ENCODE measurements at regions not wholly inside any gene's neighbourhood (a gene's known extent, or its start where the extent isn't known, plus 50 kb on each side); places are given as distances from the start of the nearest gene placed in this dataset.

DNA sequence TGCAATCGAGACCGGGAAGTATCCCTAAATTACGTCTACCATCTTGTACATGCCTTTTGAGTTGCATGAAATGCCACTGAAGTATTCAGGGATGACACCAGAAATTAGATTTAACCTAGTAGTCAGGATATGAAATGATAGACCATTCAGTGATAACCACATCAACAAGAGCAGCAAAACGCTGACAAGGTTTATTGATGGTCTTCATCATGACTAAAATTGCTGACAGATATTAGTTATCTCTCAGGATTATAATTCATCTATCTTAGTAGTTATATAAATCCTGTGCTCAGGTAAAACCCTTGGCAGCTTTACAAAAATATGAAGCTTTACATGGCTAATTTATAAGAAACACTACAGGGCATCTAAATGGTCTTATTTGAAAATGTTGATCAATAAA lies 1104.7 kb downstream of the EFNA5 start:
- Histone ChIP-seq H3K36me3 (ENCODE audit: control insufficient read depth, insufficient read depth, low read length) (no peaks in the 10 kb centered on the region), H3K27me3 (ENCODE audit: control insufficient read depth, insufficient read depth, low read length) (no peaks in the 10 kb centered on the region), H3K4me3 (ENCODE audit: low read depth, low read length) (no peak overlapping the region)
- TF ChIP-seq, protein P1, sequence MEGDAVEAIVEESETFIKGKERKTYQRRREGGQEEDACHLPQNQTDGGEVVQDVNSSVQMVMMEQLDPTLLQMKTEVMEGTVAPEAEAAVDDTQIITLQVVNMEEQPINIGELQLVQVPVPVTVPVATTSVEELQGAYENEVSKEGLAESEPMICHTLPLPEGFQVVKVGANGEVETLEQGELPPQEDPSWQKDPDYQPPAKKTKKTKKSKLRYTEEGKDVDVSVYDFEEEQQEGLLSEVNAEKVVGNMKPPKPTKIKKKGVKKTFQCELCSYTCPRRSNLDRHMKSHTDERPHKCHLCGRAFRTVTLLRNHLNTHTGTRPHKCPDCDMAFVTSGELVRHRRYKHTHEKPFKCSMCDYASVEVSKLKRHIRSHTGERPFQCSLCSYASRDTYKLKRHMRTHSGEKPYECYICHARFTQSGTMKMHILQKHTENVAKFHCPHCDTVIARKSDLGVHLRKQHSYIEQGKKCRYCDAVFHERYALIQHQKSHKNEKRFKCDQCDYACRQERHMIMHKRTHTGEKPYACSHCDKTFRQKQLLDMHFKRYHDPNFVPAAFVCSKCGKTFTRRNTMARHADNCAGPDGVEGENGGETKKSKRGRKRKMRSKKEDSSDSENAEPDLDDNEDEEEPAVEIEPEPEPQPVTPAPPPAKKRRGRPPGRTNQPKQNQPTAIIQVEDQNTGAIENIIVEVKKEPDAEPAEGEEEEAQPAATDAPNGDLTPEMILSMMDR (IDR thresholded peaks at IDR 0.05; ENCODE audit: insufficient read depth, low read length, poor library complexity, severe bottlenecking), result no peak
- DNase-seq (ENCODE audit: low read depth), result no peak

DNA sequence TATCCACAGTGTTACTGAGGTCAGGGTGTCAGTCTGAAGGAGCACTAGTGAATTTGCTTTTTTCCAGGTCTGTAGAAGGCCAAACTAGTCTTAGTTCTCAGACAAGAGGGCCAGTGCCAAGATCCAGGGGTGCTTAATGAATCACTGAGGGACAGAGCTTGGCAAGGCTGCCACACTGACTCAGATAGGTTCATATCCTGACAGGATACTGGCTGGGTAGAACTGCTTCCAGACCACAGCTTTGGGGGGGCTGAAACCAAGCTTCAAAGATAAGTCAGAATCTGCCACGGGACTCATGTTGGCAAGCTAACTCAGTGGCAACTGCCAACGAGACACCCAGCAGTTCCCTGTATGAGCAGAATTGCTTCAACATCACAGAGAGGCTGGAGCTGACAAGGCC lies 1125.4 kb downstream of the EFNA5 start:
- H3K36me3 ChIP-seq (ENCODE audit: control insufficient read depth, insufficient read depth, low read length), result no peaks in the 10 kb centered on the region
- H3K4me3 ChIP-seq (ENCODE audit: low read depth, low read length), result no peak overlapping the region
- no peaks in the 10 kb centered on the region for H3K27me3 ChIP-seq (ENCODE audit: control insufficient read depth, insufficient read depth, low read length)
- no peak for DNase-seq (ENCODE audit: low read depth)
- TF ChIP-seq, protein P1 (IDR thresholded peaks at IDR 0.05; ENCODE audit: insufficient read depth, low read length, poor library complexity, severe bottlenecking), result no peak

DNA sequence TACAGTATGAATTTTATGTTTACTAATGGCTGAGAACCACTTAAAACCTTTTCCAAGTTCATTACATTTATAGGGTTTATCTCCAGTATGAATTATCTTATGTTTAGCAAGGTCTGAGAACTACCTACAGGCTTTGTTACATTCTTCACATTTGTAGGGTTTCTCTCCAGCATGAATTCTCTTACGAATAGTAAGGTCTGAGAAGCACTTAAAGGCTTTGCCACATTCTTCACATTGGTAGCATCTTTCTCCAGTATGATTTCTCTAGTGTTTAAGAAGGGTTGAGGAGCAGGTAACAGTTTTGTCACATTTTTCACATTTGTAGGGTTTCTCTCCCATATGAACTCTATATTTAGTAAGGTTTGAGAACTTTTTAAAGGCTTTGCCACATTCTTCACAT lies 1127.4 kb downstream of the EFNA5 start:
- no peaks in the 10 kb centered on the region for H3K27me3 ChIP-seq (ENCODE audit: control insufficient read depth, insufficient read depth, low read length)
- no peak for DNase-seq (ENCODE audit: low read depth)
- no peaks in the 10 kb centered on the region for H3K36me3 ChIP-seq (ENCODE audit: control insufficient read depth, insufficient read depth, low read length)
- TF ChIP-seq, protein P1 (IDR thresholded peaks at IDR 0.05; ENCODE audit: insufficient read depth, low read length, poor library complexity, severe bottlenecking), result no peak
- no peak overlapping the region for H3K4me3 ChIP-seq (ENCODE audit: low read depth, low read length)

DNA sequence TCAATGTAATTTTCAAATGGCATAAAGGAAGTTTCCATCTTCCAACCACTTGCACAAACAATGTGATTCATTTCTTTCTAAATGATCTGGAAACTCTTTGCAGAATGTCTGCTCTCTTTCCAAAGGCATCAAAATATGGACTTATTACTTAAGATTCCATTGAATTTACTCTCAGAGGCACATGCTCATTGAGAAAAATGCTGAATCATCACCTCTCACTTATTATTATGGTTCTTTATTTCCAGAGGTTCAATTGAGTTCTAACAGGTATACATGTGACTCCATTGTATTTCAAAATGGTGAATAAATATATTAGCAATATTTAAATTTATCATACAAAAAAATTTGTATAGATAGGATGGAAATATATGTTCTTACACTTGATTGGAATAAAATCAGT lies 1140.6 kb downstream of the EFNA5 start:
- TF ChIP-seq, protein P1 (IDR thresholded peaks at IDR 0.05; ENCODE audit: insufficient read depth, low read length, poor library complexity, severe bottlenecking), result no peak
- DNase-seq (ENCODE audit: low read depth), result no peak
- Histone ChIP-seq H3K27me3 (ENCODE audit: control insufficient read depth, insufficient read depth, low read length) (no peaks in the 10 kb centered on the region), H3K36me3 (ENCODE audit: control insufficient read depth, insufficient read depth, low read length) (no peaks in the 10 kb centered on the region), H3K4me3 (ENCODE audit: low read depth, low read length) (no peak overlapping the region)

DNA sequence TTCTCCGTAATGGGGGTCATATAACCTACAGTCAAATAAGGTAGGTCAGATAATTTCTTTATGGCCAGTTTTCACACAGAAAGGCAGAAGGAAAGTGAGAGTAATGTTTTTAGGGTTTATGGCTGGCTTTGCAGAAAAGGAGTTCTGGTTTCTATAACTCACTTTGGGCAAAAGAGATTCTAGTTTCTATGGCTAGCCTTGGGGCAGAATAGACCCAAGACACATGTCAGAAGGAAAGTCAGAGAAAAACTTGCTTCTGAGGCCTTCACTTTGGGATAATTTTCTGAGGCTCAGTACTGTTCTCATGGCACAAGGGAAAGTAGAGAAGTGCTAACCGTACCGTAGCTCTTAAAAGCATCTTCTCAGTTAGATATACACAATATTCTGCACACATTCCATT lies 1145.3 kb downstream of the EFNA5 start:
- no peak for DNase-seq (ENCODE audit: low read depth)
- TF ChIP-seq, protein P1 (IDR thresholded peaks at IDR 0.05; ENCODE audit: insufficient read depth, low read length, poor library complexity, severe bottlenecking), result no peak
- Histone ChIP-seq H3K36me3 (ENCODE audit: control insufficient read depth, insufficient read depth, low read length) (no peaks in the 10 kb centered on the region), H3K4me3 (ENCODE audit: low read depth, low read length) (no peak overlapping the region), H3K27me3 (ENCODE audit: control insufficient read depth, insufficient read depth, low read length) (no peaks in the 10 kb centered on the region)

DNA sequence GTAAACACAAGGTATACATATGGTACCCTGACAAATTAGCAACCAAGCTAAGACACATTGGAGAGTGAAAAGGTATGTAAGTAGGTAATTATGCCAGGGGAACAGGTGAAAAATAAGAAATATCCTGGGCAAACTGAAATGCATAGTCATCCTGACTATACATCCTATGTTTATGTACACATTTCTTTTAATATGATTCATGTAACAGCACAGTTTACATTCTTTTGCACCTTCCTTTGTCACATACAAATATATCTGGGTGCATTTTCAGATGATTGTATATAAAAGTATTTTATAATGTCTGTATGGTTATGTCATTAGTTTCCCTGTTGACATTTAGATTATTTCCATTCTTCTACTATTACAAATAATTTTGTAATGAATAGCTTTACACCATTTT lies 1146.9 kb downstream of the EFNA5 start:
- H3K36me3 ChIP-seq (ENCODE audit: control insufficient read depth, insufficient read depth, low read length), result no peaks in the 10 kb centered on the region
- H3K27me3 ChIP-seq (ENCODE audit: control insufficient read depth, insufficient read depth, low read length), result no peaks in the 10 kb centered on the region
- TF ChIP-seq, protein P1 (IDR thresholded peaks at IDR 0.05; ENCODE audit: insufficient read depth, low read length, poor library complexity, severe bottlenecking), result no peak
- no peak overlapping the region for H3K4me3 ChIP-seq (ENCODE audit: low read depth, low read length)
- no peak for DNase-seq (ENCODE audit: low read depth)
